ENCODE measurements at regions not wholly inside any gene's neighbourhood (a gene's known extent, or its start where the extent isn't known, plus 50 kb on each side); places are given as distances from the start of the nearest gene placed in this dataset.

DNA sequence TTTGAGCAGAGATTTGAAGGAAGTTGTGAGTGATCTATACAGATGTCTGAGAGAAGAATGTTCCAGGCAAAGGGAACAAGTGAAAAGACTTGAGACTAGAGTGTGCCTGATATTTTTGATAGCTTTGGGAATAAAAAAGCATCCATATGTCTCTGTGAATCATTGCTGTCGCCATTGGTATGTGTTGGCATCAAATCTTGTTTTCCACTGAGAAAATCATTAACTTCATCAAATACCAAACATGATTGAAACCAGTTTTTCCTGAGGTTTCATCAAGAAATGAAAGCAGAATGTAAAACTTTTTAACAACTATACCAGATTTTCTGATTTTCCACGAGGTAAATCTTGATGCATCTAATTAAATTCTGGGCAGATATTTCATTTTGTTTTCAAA, 862.6 kb downstream of the DIAPH3 start:
- Histone ChIP-seq H3K4me3 (ENCODE audit: low read depth in 2 of 2, low read length in 1 of 2) (no peak overlapping the region), H3K9me3 (no peaks in the 10 kb centered on the region), H3K4me2 (no peak overlapping the region), H3K27ac (ENCODE audit: low read depth in 2 of 2, low read length in 1 of 2) (no peak overlapping the region), H3F3A (replicated peaks; ENCODE audit: insufficient read depth) (no peaks in the 10 kb centered on the region), H3K4me1 (ENCODE audit: control insufficient read depth in 1 of 2, insufficient read depth in 2 of 2, low read depth in 1 of 2, low read length in 1 of 2) (peaks cover 0 to 3% of the 10 kb centered on the region in 2 experiments; a peak in 1 of 4 replicates), H3K9ac (no peak overlapping the region), H3K27me3 (ENCODE audit: insufficient read depth) (no peaks in the 10 kb centered on the region), H3K9me2 (no peaks in the 10 kb centered on the region), H3K79me2 (ENCODE audit: insufficient read depth) (no peaks in the 10 kb centered on the region), H3K36me3 (replicated peaks in 1 of 2; ENCODE audit: control insufficient read depth in 1 of 2, insufficient read depth in 2 of 2, low read length in 1 of 2) (no peaks in the 10 kb centered on the region), H2AFZ (ENCODE audit: low read depth) (no peak overlapping the region), H4K20me1 (ENCODE audit: insufficient read depth) (no peaks in the 10 kb centered on the region)
- no peak for DNase-seq
- 21% methylated on average over 2 of the region's 2 CpGs for WGBS (ENCODE audit: low lambda C conversion rate)
- ChIA-PET CTCF (interaction anchor here (1.3 kb wide), 1 partner anchor 13 kb away, joined by 3 read pairs; no protein-coding TSS in a partner anchor), POLR2A (no interaction called here)
- TF ChIP-seq RAD21 (IDR thresholded peaks at IDR 0.05; ENCODE audit: low read length) (no peak), MXI1 (IDR thresholded peaks at IDR 0.05; ENCODE audit: low read depth, low read length) (no peak), SMC3 (IDR thresholded peaks at IDR 0.05; ENCODE audit: low read depth, low read length) (no peak), POLR2AphosphoS5 (IDR thresholded peaks at IDR 0.05; ENCODE audit: low read depth, low read length) (no peak), GATA2 (CRISPR knock-in tag; IDR thresholded peaks at IDR 0.05) (no peak), EZH2phosphoT487 (IDR thresholded peaks at IDR 0.05; ENCODE audit: borderline replicate concordance, low read depth) (no peak), IRF3 (IDR thresholded peaks at IDR 0.05; ENCODE audit: low read depth, low read length) (no peak)
- TF ChIP-seq, protein P1, sequence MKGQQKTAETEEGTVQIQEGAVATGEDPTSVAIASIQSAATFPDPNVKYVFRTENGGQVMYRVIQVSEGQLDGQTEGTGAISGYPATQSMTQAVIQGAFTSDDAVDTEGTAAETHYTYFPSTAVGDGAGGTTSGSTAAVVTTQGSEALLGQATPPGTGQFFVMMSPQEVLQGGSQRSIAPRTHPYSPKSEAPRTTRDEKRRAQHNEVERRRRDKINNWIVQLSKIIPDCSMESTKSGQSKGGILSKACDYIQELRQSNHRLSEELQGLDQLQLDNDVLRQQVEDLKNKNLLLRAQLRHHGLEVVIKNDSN (IDR thresholded peaks at IDR 0.05; ENCODE audit: borderline replicate concordance, low read depth): no peak
- TF ChIP-seq, protein P2, sequence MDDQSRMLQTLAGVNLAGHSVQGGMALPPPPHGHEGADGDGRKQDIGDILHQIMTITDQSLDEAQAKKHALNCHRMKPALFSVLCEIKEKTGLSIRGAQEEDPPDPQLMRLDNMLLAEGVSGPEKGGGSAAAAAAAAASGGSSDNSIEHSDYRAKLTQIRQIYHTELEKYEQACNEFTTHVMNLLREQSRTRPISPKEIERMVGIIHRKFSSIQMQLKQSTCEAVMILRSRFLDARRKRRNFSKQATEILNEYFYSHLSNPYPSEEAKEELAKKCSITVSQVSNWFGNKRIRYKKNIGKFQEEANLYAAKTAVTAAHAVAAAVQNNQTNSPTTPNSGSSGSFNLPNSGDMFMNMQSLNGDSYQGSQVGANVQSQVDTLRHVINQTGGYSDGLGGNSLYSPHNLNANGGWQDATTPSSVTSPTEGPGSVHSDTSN (IDR thresholded peaks at IDR 0.05): no peak

DNA sequence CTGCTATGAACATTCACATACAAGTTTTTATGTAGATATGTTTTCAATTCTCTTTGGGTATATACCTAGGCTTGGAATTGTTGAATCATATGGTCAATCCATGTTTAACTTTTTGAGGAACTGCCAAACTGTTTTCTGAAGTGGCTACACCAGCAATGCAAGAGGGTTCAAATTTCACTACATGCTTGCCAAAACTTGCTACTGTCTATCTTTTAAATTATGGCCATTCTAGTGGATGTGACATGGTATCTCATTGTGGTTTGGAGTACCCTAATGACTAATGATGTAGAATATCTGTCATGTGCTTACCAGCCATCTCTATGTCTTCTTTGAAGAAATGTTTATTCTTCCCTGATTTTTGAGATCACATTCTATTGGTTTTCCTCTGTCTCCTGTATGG, 860.3 kb downstream of the DIAPH3 start:
- ChIA-PET CTCF (no interaction called here), POLR2A (no interaction called here)
- Histone ChIP-seq H3K9ac (no peak overlapping the region), H3K27ac (ENCODE audit: low read depth in 2 of 2, low read length in 1 of 2) (no peak overlapping the region), H3F3A (replicated peaks; ENCODE audit: insufficient read depth) (no peaks in the 10 kb centered on the region), H3K4me1 (ENCODE audit: control insufficient read depth in 1 of 2, insufficient read depth in 2 of 2, low read depth in 1 of 2, low read length in 1 of 2) (peaks cover 0 to 3% of the 10 kb centered on the region in 2 experiments; a peak in 1 of 4 replicates), H3K27me3 (ENCODE audit: insufficient read depth) (no peaks in the 10 kb centered on the region), H2AFZ (ENCODE audit: low read depth) (no peak overlapping the region), H4K20me1 (ENCODE audit: insufficient read depth) (no peaks in the 10 kb centered on the region), H3K36me3 (replicated peaks in 1 of 2; ENCODE audit: control insufficient read depth in 1 of 2, insufficient read depth in 2 of 2, low read length in 1 of 2) (no peaks in the 10 kb centered on the region), H3K4me3 (ENCODE audit: low read depth in 2 of 2, low read length in 1 of 2) (no peak overlapping the region), H3K4me2 (no peak overlapping the region), H3K9me2 (no peaks in the 10 kb centered on the region), H3K79me2 (ENCODE audit: insufficient read depth) (no peaks in the 10 kb centered on the region), H3K9me3 (no peaks in the 10 kb centered on the region)
- DNase-seq: no peak
- no peak for TF ChIP-seq FOXM1 (IDR thresholded peaks at IDR 0.05; ENCODE audit: low read depth)
- no peak for TF ChIP-seq NRF1 (IDR thresholded peaks at IDR 0.05; ENCODE audit: low read depth, low read length)
- no peak for TF ChIP-seq RCOR1 (IDR thresholded peaks at IDR 0.05; ENCODE audit: low read length)
- peak; percentile 70 for TF ChIP-seq NFIC (IDR thresholded peaks at IDR 0.05; ENCODE audit: borderline replicate concordance)
- TF ChIP-seq CHD2 (IDR thresholded peaks at IDR 0.05; ENCODE audit: low read length, partially characterized antibody): no peak
- TF ChIP-seq, protein P2 (IDR thresholded peaks at IDR 0.05): peak; percentile 84
- TF ChIP-seq RXRA (IDR thresholded peaks at IDR 0.05; ENCODE audit: borderline replicate concordance, low read depth): no peak
- TF ChIP-seq ZBTB33 (IDR thresholded peaks at IDR 0.05; ENCODE audit: borderline replicate concordance, low read depth): 0 out of 2 replicates have a peak, but pooled peaks have one; percentile 20
- TF ChIP-seq, protein P1 (IDR thresholded peaks at IDR 0.05; ENCODE audit: borderline replicate concordance, low read depth): no peak
- TF ChIP-seq SMC3 (IDR thresholded peaks at IDR 0.05; ENCODE audit: low read depth, low read length): no peak
- TF ChIP-seq RFX5 (IDR thresholded peaks at IDR 0.05; ENCODE audit: low read length): no peak
- 0 out of 2 replicates have a peak, but pooled peaks have one; percentile 36 for TF ChIP-seq JUND (IDR thresholded peaks at IDR 0.05)
- TF ChIP-seq ELF1 (IDR thresholded peaks at IDR 0.05): no peak
- no peak for TF ChIP-seq IRF3 (IDR thresholded peaks at IDR 0.05; ENCODE audit: low read depth, low read length)
- no peak for TF ChIP-seq POLR2AphosphoS5 (IDR thresholded peaks at IDR 0.05; ENCODE audit: low read depth, low read length)
- TF ChIP-seq YY1 (IDR thresholded peaks at IDR 0.05; ENCODE audit: low read depth): no peak
